GM18517 (cell line): ENCODE measurements at regions not wholly inside any gene's neighbourhood (a gene's known extent, or its start where the extent isn't known, plus 50 kb on each side); places are given as distances from the start of the nearest gene placed in this dataset.
"Not testable (repeated sequence)": the region's sequence is repeated elsewhere in the genome, so short reads cannot be mapped to it uniquely, and the experiment has no call there.

Source experiments
- ATAC-seq: cut with Tn5 transposase; IDR thresholded peaks from one replicate; pipeline ENCODE4 v1.9.1; 2021; ENCODE audit warnings: mild to moderate bottlenecking, moderate library complexity; ENCODE audit not compliant: unreplicated experiment

GRCh38 chr4:55028196-55028595, 97.2 kb downstream of the KDR start:
- ATAC-seq = no peak

GRCh38 chr4:55027596-55027995, 97.8 kb downstream of the KDR start:
- ATAC-seq = no peak

GRCh38 chr4:55025456-55025855, 99.9 kb downstream of the KDR start:
- not testable (repeated sequence) for ATAC-seq

- no peak for ATAC-seq
Measured at GRCh38 chr4:55023030-55023429, 102.4 kb downstream of the KDR start.

- no peak for ATAC-seq
Measured at GRCh38 chr4:55021214-55021613, 104.2 kb downstream of the KDR start.

GRCh38 chr4:55020131-55020530, 105.3 kb downstream of the KDR start:
- no peak for ATAC-seq

GRCh38 chr4:55018978-55019377, 106.4 kb downstream of the KDR start:
- no peak for ATAC-seq

- ATAC-seq = no peak
Measured at GRCh38 chr4:55018521-55018920, 106.9 kb downstream of the KDR start.

- ATAC-seq = no peak
Measured at GRCh38 chr4:55017406-55017805, 108.0 kb downstream of the KDR start.

- ATAC-seq = no peak
Measured at GRCh38 chr4:55016131-55016530, 109.3 kb downstream of the KDR start.

GRCh38 chr4:55014876-55015275, 110.5 kb downstream of the KDR start:
- no peak for ATAC-seq

- ATAC-seq = no peak
Measured at GRCh38 chr4:55013431-55013955, 111.9 kb downstream of the KDR start.

GRCh38 chr4:55012363-55013230, 112.8 kb downstream of the KDR start:
- no peak for ATAC-seq

- no peak for ATAC-seq
Measured at GRCh38 chr4:55011761-55012160, 113.6 kb downstream of the KDR start.

- ATAC-seq = no peak
Measured at GRCh38 chr4:55010550-55010949, 114.8 kb downstream of the KDR start.

GRCh38 chr4:55008166-55009056, 117.0 kb downstream of the KDR start:
- no peak for ATAC-seq

- ATAC-seq = no peak
Measured at GRCh38 chr4:55005910-55006309, 119.5 kb downstream of the KDR start.

- ATAC-seq = no peak
Measured at GRCh38 chr4:55004831-55005230, 120.6 kb downstream of the KDR start.

GRCh38 chr4:55002431-55002830, 123.0 kb downstream of the KDR start:
- no peak for ATAC-seq

GRCh38 chr4:55001538-55001937, 123.9 kb downstream of the KDR start:
- ATAC-seq = no peak

GRCh38 chr4:54999003-54999402, 126.4 kb downstream of the KDR start:
- no peak for ATAC-seq
